HCT116 (cell line): ENCODE measurements at regions not wholly inside any gene's neighbourhood (a gene's known extent, or its start where the extent isn't known, plus 50 kb on each side); places are given as distances from the start of the nearest gene placed in this dataset.

ENCODE experiments used
- ATAC-seq: fragments of 200-7000 bp; cut with Tn5 transposase; 2 replicates; pipeline ENCODE4 v1.9.1; 2020; ENCODE audit warnings: mild to moderate bottlenecking, moderate library complexity
- BruUV-seq: library from RNA; stranded (reverse); fragments of 400-500 nt; replicated peaks from 2 replicates; lab custom pipeline; 2021; lab: Mats Ljungman, UMichigan
- CTCF ChIA-PET: fragments of 300-600 bp; sonication (Branson Sonifier 250); formaldehyde crosslinking; loops from one replicate; lab custom pipeline; 2021; ENCODE audit warnings: antibody characterized with exemption; lab: Charles Lee
- POLR2A ChIA-PET: fragments of 300-600, 350-600 bp; sonication (Branson Sonifier 250); formaldehyde crosslinking; loops from one replicate; lab custom pipeline; 2021; ENCODE audit warnings: antibody characterized with exemption; lab: Charles Lee
- RAD21 ChIA-PET, 2 experiments: fragments of 300-600 bp; sonication (Branson Sonifier 250); formaldehyde crosslinking; loops; one replicate each; lab custom pipeline; 2023; ENCODE audit warnings: low total read pairs in 2 of 2; ENCODE audit not compliant: uncharacterized antibody in 2 of 2, unreplicated experiment in 2 of 2, low non-redundant PET in 1 of 2; lab: Charles Lee
- DNase-seq: peaks from one replicate; pipeline ENCODE4 v3.0.0-alpha.2; 2010; ENCODE audit warnings: low read depth, low spot score
- H2AFZ ChIP-seq: fragments of 200-600 bp; shearing (Covaris generic), sonication (generic); 2 replicates; pipeline ENCODE4 v1.6.1; 2017; ENCODE audit warnings: low read depth, mixed run types, mixed read lengths, antibody characterized with exemption, low read length; ENCODE audit not compliant: poor library complexity, severe bottlenecking
- H3K27ac ChIP-seq: 2 replicates; pipeline ENCODE4 v1.5.1; 2012; ENCODE audit warnings: low read depth, low read length
- H3K27me3 ChIP-seq: fragments of 200-600 bp; sonication (generic); 2 replicates; pipeline ENCODE4 v1.6.1; 2016; ENCODE audit warnings: mixed run types, low read length, mixed read lengths; ENCODE audit not compliant: insufficient read depth
- H3K36me3 ChIP-seq, 2 experiments: fragments of 200-500 bp in 1 of 2; fragments of 200-600 bp in 1 of 2; sonication (Bioruptor generic) in 1 of 2; sonication (generic) in 1 of 2; 2 replicates each; pipeline versions ENCODE4 v1.5.1 to v1.6.1; 2014 to 2016; ENCODE audit warnings: low read length in 2 of 2, inconsistent platforms in 1 of 2, mixed read lengths in 1 of 2, mixed run types in 1 of 2; ENCODE audit not compliant: insufficient read depth in 2 of 2, control insufficient read depth in 1 of 2
- H3K4me1 ChIP-seq, 2 experiments: fragments of 200-600 bp in 1 of 2; sonication (generic) in 1 of 2; 2 replicates each; pipeline versions ENCODE4 v1.5.1 to v1.6.1; 2012 to 2017; ENCODE audit warnings: low read length in 2 of 2, inconsistent platforms in 1 of 2, mild to moderate bottlenecking in 1 of 2, mixed read lengths in 1 of 2, mixed run types in 1 of 2, moderate library complexity in 1 of 2; ENCODE audit not compliant: insufficient read depth in 2 of 2, control insufficient read depth in 1 of 2
- H3K4me2 ChIP-seq: fragments of 200-600 bp; sonication (generic); 2 replicates; pipeline ENCODE4 v1.6.1; 2017; ENCODE audit warnings: mixed run types, low read length, mixed read lengths
- H3K4me3 ChIP-seq, 2 experiments: fragments of 200-600 bp in 1 of 2; sonication (generic) in 1 of 2; replicated peaks in 1 of 2; 2 replicates each; pipeline ENCODE4 v1.5.1; 2011 to 2016; ENCODE audit warnings: low read length in 2 of 2, control low read depth in 1 of 2, low read depth in 1 of 2, mild to moderate bottlenecking in 1 of 2, mixed read lengths in 1 of 2, mixed run types in 1 of 2
- H3K79me2 ChIP-seq: fragments of 200-600 bp; sonication (generic); 2 replicates; pipeline ENCODE4 v1.6.1; 2017; ENCODE audit warnings: mild to moderate bottlenecking, mixed run types, low read length, moderate library complexity, mixed read lengths; ENCODE audit not compliant: insufficient read depth
- H3K9ac ChIP-seq: fragments of 200-600 bp; sonication (generic); 2 replicates; pipeline ENCODE4 v1.6.1; 2016; ENCODE audit warnings: low read length, mixed read lengths
- H3K9me2 ChIP-seq: fragments of 200-600 bp; sonication (generic), shearing (Covaris generic); 2 replicates; pipeline ENCODE4 v1.6.1; 2017; ENCODE audit warnings: mixed run types, mild to moderate bottlenecking, moderate library complexity; ENCODE audit not compliant: insufficient read depth
- H3K9me3 ChIP-seq, 2 experiments: fragments of 200-500 bp in 1 of 2; fragments of 200-600 bp in 1 of 2; sonication (Bioruptor generic) in 1 of 2; sonication (generic) in 1 of 2; 2 replicates each; pipeline ENCODE4 v1.6.1; 2014 to 2017; ENCODE audit warnings: low read length in 2 of 2, mixed read lengths in 2 of 2, inconsistent platforms in 1 of 2, low read depth in 1 of 2, mild to moderate bottlenecking in 1 of 2, mixed run types in 1 of 2, moderate library complexity in 1 of 2; ENCODE audit not compliant: control insufficient read depth in 1 of 2, insufficient read depth in 1 of 2
- H4K20me1 ChIP-seq: fragments of 200-600 bp; sonication (generic), shearing (Covaris generic); 2 replicates; pipeline ENCODE4 v1.6.1; 2017; ENCODE audit warnings: mixed run types, mild to moderate bottlenecking, moderate library complexity; ENCODE audit not compliant: insufficient read depth
- ATF3 ChIP-seq: IDR thresholded peaks from 2 replicates; pipeline ENCODE4 v1.6.1; 2012
- CTCF ChIP-seq, 3 experiments: fragments of 200-600 bp in 1 of 3; sonication (generic) in 1 of 3; IDR thresholded peaks in 2 of 3; conservative IDR thresholded peaks in 1 of 3; 2 replicates each; pipeline ENCODE4 v1.5.1; 2012 to 2017; ENCODE audit warnings: low read depth in 2 of 3, low read length in 2 of 3, antibody characterized with exemption in 1 of 3, borderline replicate concordance in 1 of 3, control low read depth in 1 of 3, mild to moderate bottlenecking in 1 of 3, mixed read lengths in 1 of 3, mixed run types in 1 of 3, moderate library complexity in 1 of 3; ENCODE audit not compliant: insufficient read depth in 1 of 3
- EGR1 ChIP-seq: IDR thresholded peaks from 2 replicates; pipeline ENCODE4 v1.6.1; 2012; ENCODE audit warnings: low read depth
- ELF1 ChIP-seq: IDR thresholded peaks from 2 replicates; pipeline ENCODE4 v1.6.1; 2012; ENCODE audit warnings: low read depth, borderline replicate concordance
- EZH2 ChIP-seq: fragments of 200-600 bp; sonication (generic); IDR thresholded peaks from 2 replicates; pipeline ENCODE4 v1.6.1; 2017; ENCODE audit warnings: antibody characterized with exemption, mixed run types
- JUND ChIP-seq: IDR thresholded peaks from 2 replicates; pipeline ENCODE4 v1.6.1; 2012
- POLR2AphosphoS5 ChIP-seq: IDR thresholded peaks from 2 replicates; pipeline ENCODE4 v1.6.1; 2011; ENCODE audit warnings: mild to moderate bottlenecking, low read depth, low read length, moderate library complexity
- SP1 ChIP-seq: IDR thresholded peaks from 2 replicates; pipeline ENCODE4 v1.6.1; 2012; ENCODE audit warnings: low read depth
- SRF ChIP-seq: IDR thresholded peaks from 2 replicates; pipeline ENCODE4 v1.6.1; 2012; ENCODE audit warnings: low read depth
- TCF7L2 ChIP-seq: IDR thresholded peaks from 2 replicates; pipeline ENCODE4 v1.7.0; 2011; ENCODE audit warnings: borderline replicate concordance, inconsistent platforms; ENCODE audit not compliant: insufficient read depth, insufficient read length; ENCODE audit errors: extremely low read depth
- intact Hi-C: fragments of 100-400 bp; cut with micrococcal nuclease; formaldehyde crosslinking; loops from 2 replicates; pipeline ENCODE4 v1.10.0; 2022
- TF ChIP-seq, protein P1 (sequence below): IDR thresholded peaks from 2 replicates; pipeline ENCODE4 v1.6.1; 2012
- TF ChIP-seq, protein P2 (sequence below): IDR thresholded peaks from 2 replicates; pipeline ENCODE4 v1.6.1; 2011; ENCODE audit warnings: mild to moderate bottlenecking, low read length, moderate library complexity; ENCODE audit not compliant: insufficient replicate concordance; ENCODE audit errors: extremely low read depth
- TF ChIP-seq, protein P3 (sequence below): IDR thresholded peaks from 2 replicates; pipeline ENCODE4 v1.6.1; 2012; ENCODE audit warnings: low read depth

DNA sequence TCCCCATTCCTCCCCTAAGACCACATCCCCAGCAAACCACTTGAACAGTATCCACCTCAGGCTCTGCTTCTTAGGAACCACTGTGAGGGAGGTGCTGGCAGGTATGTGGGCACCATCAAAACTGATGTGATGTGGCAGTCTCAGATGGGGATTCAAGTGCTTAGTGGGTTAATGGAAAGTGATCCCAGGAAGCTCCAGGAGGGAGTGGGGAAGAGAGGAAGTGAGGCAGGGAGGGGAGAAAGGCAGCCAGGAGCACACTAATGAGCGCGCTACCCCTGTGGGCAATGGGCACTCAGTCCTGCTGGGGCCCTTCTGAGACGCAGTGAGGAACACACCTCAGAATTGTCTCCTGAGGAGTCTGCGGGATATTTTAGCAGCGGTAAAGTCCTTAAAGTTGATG is 263.1 kb upstream of the MOCS1 start:
- intact Hi-C loops = no loop called here
- BruUV-seq = no TSS peak
- Histone ChIP-seq H3K27me3 (peaks cover 17% of the 10 kb centered on the region), H3K9me2 (no peaks in the 10 kb centered on the region), H3K4me2 (no peak overlapping the region), H2AFZ (no peak overlapping the region), H3K4me1 (no peaks in the 10 kb centered on the region), H3K9ac (no peak overlapping the region), H3K27ac (no peak overlapping the region), H3K36me3 (no peaks in the 10 kb centered on the region), H4K20me1 (no peaks in the 10 kb centered on the region), H3K4me3 (no peak overlapping the region), H3K79me2 (no peaks in the 10 kb centered on the region), H3K9me3 (no peaks in the 10 kb centered on the region)
- no peak for DNase-seq
- CTCF ChIA-PET = no interaction called here
- RAD21 ChIA-PET = no interaction called here
- POLR2A ChIA-PET = no interaction called here
- TF ChIP-seq, protein P1, sequence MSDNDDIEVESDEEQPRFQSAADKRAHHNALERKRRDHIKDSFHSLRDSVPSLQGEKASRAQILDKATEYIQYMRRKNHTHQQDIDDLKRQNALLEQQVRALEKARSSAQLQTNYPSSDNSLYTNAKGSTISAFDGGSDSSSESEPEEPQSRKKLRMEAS = no peak
- TF ChIP-seq JUND = no peak
- ATAC-seq = no peak

DNA sequence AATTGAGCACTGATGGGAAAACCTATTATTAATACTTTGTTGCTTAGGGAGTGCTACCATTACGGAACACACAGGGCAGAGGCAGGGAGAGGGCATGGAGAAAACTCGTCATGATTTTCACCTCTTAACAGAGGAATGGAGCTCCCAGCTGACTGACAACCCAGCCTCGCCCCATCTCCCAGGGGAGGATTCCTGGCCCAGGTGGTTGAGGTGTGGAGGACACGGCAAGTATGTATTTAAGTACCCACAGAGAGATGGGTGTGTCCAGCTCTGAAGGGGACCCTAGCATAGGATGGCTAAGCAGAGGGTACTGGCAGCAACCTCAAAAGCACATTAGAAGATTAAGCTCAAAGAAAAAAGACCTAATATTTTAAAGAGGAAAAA is 261.9 kb upstream of the MOCS1 start:
- H3K9me2 ChIP-seq = no peaks in the 10 kb centered on the region
- peaks cover 20% of the 10 kb centered on the region for H3K27me3 ChIP-seq
- no peaks in the 10 kb centered on the region for H3K4me1 ChIP-seq
- no peak overlapping the region for H3K27ac ChIP-seq
- BruUV-seq = no TSS peak
- no peak overlapping the region for H3K4me3 ChIP-seq
- H3K36me3 ChIP-seq = no peaks in the 10 kb centered on the region
- RAD21 ChIA-PET = no interaction called here
- CTCF ChIA-PET = no interaction called here
- no peaks in the 10 kb centered on the region for H3K9me3 ChIP-seq
- no peak overlapping the region for H3K9ac ChIP-seq
- no peak overlapping the region for H3K4me2 ChIP-seq
- intact Hi-C loops = no loop called here
- POLR2A ChIA-PET = no interaction called here
- no peaks in the 10 kb centered on the region for H4K20me1 ChIP-seq
- DNase-seq (no peak), ATAC-seq (no peak)
- no peaks in the 10 kb centered on the region for H3K79me2 ChIP-seq
- H2AFZ ChIP-seq = no peak overlapping the region
- TF ChIP-seq SRF (no peak), ELF1 (no peak), CTCF (IDR thresholded peaks at IDR 0.05 in 2 of 3, conservative IDR thresholded peaks at IDR 0.05 in 1 of 3; ENCODE audit: borderline replicate concordance in 1 of 3, insufficient read depth in 1 of 3, low read depth in 2 of 3, low read length in 2 of 3) (no peak), POLR2AphosphoS5 (no peak), TCF7L2 (no peak), EGR1 (no peak), EZH2 (no peak), ATF3 (no peak), SP1 (no peak)
- TF ChIP-seq, protein P2, sequence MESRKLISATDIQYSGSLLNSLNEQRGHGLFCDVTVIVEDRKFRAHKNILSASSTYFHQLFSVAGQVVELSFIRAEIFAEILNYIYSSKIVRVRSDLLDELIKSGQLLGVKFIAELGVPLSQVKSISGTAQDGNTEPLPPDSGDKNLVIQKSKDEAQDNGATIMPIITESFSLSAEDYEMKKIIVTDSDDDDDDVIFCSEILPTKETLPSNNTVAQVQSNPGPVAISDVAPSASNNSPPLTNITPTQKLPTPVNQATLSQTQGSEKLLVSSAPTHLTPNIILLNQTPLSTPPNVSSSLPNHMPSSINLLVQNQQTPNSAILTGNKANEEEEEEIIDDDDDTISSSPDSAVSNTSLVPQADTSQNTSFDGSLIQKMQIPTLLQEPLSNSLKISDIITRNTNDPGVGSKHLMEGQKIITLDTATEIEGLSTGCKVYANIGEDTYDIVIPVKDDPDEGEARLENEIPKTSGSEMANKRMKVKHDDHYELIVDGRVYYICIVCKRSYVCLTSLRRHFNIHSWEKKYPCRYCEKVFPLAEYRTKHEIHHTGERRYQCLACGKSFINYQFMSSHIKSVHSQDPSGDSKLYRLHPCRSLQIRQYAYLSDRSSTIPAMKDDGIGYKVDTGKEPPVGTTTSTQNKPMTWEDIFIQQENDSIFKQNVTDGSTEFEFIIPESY = no peak
- TF ChIP-seq, protein P3, sequence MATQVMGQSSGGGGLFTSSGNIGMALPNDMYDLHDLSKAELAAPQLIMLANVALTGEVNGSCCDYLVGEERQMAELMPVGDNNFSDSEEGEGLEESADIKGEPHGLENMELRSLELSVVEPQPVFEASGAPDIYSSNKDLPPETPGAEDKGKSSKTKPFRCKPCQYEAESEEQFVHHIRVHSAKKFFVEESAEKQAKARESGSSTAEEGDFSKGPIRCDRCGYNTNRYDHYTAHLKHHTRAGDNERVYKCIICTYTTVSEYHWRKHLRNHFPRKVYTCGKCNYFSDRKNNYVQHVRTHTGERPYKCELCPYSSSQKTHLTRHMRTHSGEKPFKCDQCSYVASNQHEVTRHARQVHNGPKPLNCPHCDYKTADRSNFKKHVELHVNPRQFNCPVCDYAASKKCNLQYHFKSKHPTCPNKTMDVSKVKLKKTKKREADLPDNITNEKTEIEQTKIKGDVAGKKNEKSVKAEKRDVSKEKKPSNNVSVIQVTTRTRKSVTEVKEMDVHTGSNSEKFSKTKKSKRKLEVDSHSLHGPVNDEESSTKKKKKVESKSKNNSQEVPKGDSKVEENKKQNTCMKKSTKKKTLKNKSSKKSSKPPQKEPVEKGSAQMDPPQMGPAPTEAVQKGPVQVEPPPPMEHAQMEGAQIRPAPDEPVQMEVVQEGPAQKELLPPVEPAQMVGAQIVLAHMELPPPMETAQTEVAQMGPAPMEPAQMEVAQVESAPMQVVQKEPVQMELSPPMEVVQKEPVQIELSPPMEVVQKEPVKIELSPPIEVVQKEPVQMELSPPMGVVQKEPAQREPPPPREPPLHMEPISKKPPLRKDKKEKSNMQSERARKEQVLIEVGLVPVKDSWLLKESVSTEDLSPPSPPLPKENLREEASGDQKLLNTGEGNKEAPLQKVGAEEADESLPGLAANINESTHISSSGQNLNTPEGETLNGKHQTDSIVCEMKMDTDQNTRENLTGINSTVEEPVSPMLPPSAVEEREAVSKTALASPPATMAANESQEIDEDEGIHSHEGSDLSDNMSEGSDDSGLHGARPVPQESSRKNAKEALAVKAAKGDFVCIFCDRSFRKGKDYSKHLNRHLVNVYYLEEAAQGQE = no peak
